Activated T-cell treated with anti-CD3 and anti-CD28 coated beads, Interleukin-2, amount 50 U/mL, for 72 hours (primary cell): ENCODE measurements at regions not wholly inside any gene's neighbourhood (a gene's known extent, or its start where the extent isn't known, plus 50 kb on each side); places are given as distances from the start of the nearest gene placed in this dataset.

Experiments
- ATAC-seq, 2 donors: fragments of 150-1000 bp; cut with Tn5 transposase; replicated peaks in 1 of 2; 2 replicates each; pipeline ENCODE4 v1.10.0; 2021; ENCODE audit warnings: moderate library complexity in 2 of 2, mild to moderate bottlenecking in 1 of 2
- DNase-seq, 2 donors: peaks; one replicate each; pipeline ENCODE4 v3.0.0; 2021 to 2022; ENCODE audit warnings: mixed read lengths in 1 of 2
- H3K27ac Mint-ChIP-seq: one replicate; pipeline ENCODE4 v1.8.0; 2022; ENCODE audit warnings: mild to moderate bottlenecking, moderate library complexity, mixed read lengths
- H3K27me3 Mint-ChIP-seq: one replicate; pipeline ENCODE4 v1.8.0; 2022; ENCODE audit warnings: low read depth, mixed read lengths
- H3K36me3 Mint-ChIP-seq, 2 donors: one replicate each; pipeline ENCODE4 v1.8.0; 2022; ENCODE audit warnings: mixed read lengths in 2 of 2, mild to moderate bottlenecking in 1 of 2; ENCODE audit not compliant: insufficient read depth in 2 of 2
- H3K4me1 Mint-ChIP-seq: one replicate; pipeline ENCODE4 v1.8.0; 2022; ENCODE audit warnings: low read depth, mixed read lengths
- H3K4me3 Mint-ChIP-seq, 2 donors: one replicate each; pipeline ENCODE4 v1.8.0; 2022; ENCODE audit warnings: mild to moderate bottlenecking in 2 of 2, mixed read lengths in 2 of 2, moderate library complexity in 2 of 2
- H3K9me3 Mint-ChIP-seq, 2 donors: one replicate each; pipeline ENCODE4 v1.8.0; 2022; ENCODE audit warnings: mixed read lengths in 2 of 2

- Mint-ChIP-seq H3K36me3 (no peaks in the 10 kb centered on the region), H3K27ac (no peak overlapping the region), H3K4me1 (no peaks in the 10 kb centered on the region), H3K9me3 (no peaks in the 10 kb centered on the region), H3K4me3 (no peak overlapping the region), H3K27me3 (peaks cover 16% of the 10 kb centered on the region)
- DNase-seq (no peak), ATAC-seq (no peak)
These were observed 320.2 kb upstream of the SULF2 start for GRCh38 chr20:48105526-48105925.

- Mint-ChIP-seq H3K9me3 (no peaks in the 10 kb centered on the region), H3K27ac (no peak overlapping the region), H3K36me3 (no peaks in the 10 kb centered on the region), H3K27me3 (peaks cover 7% of the 10 kb centered on the region), H3K4me1 (no peaks in the 10 kb centered on the region), H3K4me3 (no peak overlapping the region)
- DNase-seq (no peak), ATAC-seq (no peak)
These were observed 317.8 kb upstream of the SULF2 start for GRCh38 chr20:48102931-48103660.

GRCh38 chr20:48102076-48102787, 317.0 kb upstream of the SULF2 start:
- ATAC-seq (no peak), DNase-seq (no peak)
- peaks cover 7% of the 10 kb centered on the region for H3K27me3 Mint-ChIP-seq
- H3K4me3 Mint-ChIP-seq, result no peak overlapping the region
- H3K36me3 Mint-ChIP-seq, result no peaks in the 10 kb centered on the region
- no peak overlapping the region for H3K27ac Mint-ChIP-seq
- H3K9me3 Mint-ChIP-seq, result no peaks in the 10 kb centered on the region
- no peaks in the 10 kb centered on the region for H3K4me1 Mint-ChIP-seq

GRCh38 chr20:48100483-48100882, 315.2 kb upstream of the SULF2 start:
- no peaks in the 10 kb centered on the region for H3K4me1 Mint-ChIP-seq

GRCh38 chr20:48098866-48099265, 313.6 kb upstream of the SULF2 start:
- Mint-ChIP-seq H3K27me3 (peaks cover 7% of the 10 kb centered on the region), H3K4me3 (no peak overlapping the region), H3K9me3 (no peaks in the 10 kb centered on the region), H3K27ac (no peak overlapping the region), H3K36me3 (no peaks in the 10 kb centered on the region), H3K4me1 (no peaks in the 10 kb centered on the region)
- DNase-seq, result no peak
- no peak for ATAC-seq

More at GRCh38 chr20:48100483-48100882, 315.2 kb upstream of the SULF2 start:
- H3K27me3 Mint-ChIP-seq, result peaks cover 7% of the 10 kb centered on the region
- H3K4me3 Mint-ChIP-seq, result no peak overlapping the region
- ATAC-seq, result no peak
- no peaks in the 10 kb centered on the region for H3K36me3 Mint-ChIP-seq
- no peak overlapping the region for H3K27ac Mint-ChIP-seq
- DNase-seq, result no peak
- H3K9me3 Mint-ChIP-seq, result no peaks in the 10 kb centered on the region

- peaks cover 7% of the 10 kb centered on the region for H3K27me3 Mint-ChIP-seq
- no peaks in the 10 kb centered on the region for H3K36me3 Mint-ChIP-seq
- DNase-seq (no peak), ATAC-seq (no peak)
- H3K9me3 Mint-ChIP-seq, result no peaks in the 10 kb centered on the region
- no peak overlapping the region for H3K27ac Mint-ChIP-seq
- H3K4me1 Mint-ChIP-seq, result no peaks in the 10 kb centered on the region
- H3K4me3 Mint-ChIP-seq, result no peak overlapping the region
These were observed 312.8 kb upstream of the SULF2 start for GRCh38 chr20:48098099-48098498.

GRCh38 chr20:48096957-48097890, 311.9 kb upstream of the SULF2 start:
- Mint-ChIP-seq H3K4me1 (no peaks in the 10 kb centered on the region), H3K27me3 (peaks cover 7% of the 10 kb centered on the region), H3K27ac (no peak overlapping the region), H3K9me3 (no peaks in the 10 kb centered on the region), H3K36me3 (no peaks in the 10 kb centered on the region), H3K4me3 (no peak overlapping the region)
- DNase-seq, result no peak
- ATAC-seq, result no peak

- ATAC-seq (no peak), DNase-seq (no peak)
- peaks cover 4% of the 10 kb centered on the region for H3K27me3 Mint-ChIP-seq
- no peaks in the 10 kb centered on the region for H3K36me3 Mint-ChIP-seq
- H3K9me3 Mint-ChIP-seq, result no peaks in the 10 kb centered on the region
- no peak overlapping the region for H3K27ac Mint-ChIP-seq
- no peaks in the 10 kb centered on the region for H3K4me1 Mint-ChIP-seq
- no peak overlapping the region for H3K4me3 Mint-ChIP-seq
These were observed 311.1 kb upstream of the SULF2 start for GRCh38 chr20:48096212-48096875.

- no peaks in the 10 kb centered on the region for H3K4me1 Mint-ChIP-seq
- H3K27me3 Mint-ChIP-seq, result no peaks in the 10 kb centered on the region
- ATAC-seq (no peak), DNase-seq (no peak)
- H3K4me3 Mint-ChIP-seq, result no peak overlapping the region
- H3K9me3 Mint-ChIP-seq, result no peaks in the 10 kb centered on the region
- no peaks in the 10 kb centered on the region for H3K36me3 Mint-ChIP-seq
- H3K27ac Mint-ChIP-seq, result no peak overlapping the region
These were observed 309.7 kb upstream of the SULF2 start for GRCh38 chr20:48094944-48095343.

- Mint-ChIP-seq H3K4me1 (no peaks in the 10 kb centered on the region), H3K36me3 (no peaks in the 10 kb centered on the region), H3K27me3 (peaks cover 6% of the 10 kb centered on the region), H3K9me3 (no peaks in the 10 kb centered on the region), H3K27ac (no peak overlapping the region), H3K4me3 (no peak overlapping the region)
- no peak for ATAC-seq
- no peak for DNase-seq
These were observed 309.0 kb upstream of the SULF2 start for GRCh38 chr20:48094196-48094749.

- no peak for DNase-seq
- Mint-ChIP-seq H3K9me3 (no peaks in the 10 kb centered on the region), H3K36me3 (no peaks in the 10 kb centered on the region), H3K4me3 (no peak overlapping the region), H3K27ac (no peak overlapping the region), H3K27me3 (peaks cover 6% of the 10 kb centered on the region), H3K4me1 (no peaks in the 10 kb centered on the region)
- no peak for ATAC-seq
These were observed 307.5 kb upstream of the SULF2 start for GRCh38 chr20:48092596-48093280.

- H3K36me3 Mint-ChIP-seq, result no peaks in the 10 kb centered on the region
- no peak for ATAC-seq
- no peaks in the 10 kb centered on the region for H3K4me1 Mint-ChIP-seq
- no peak overlapping the region for H3K27ac Mint-ChIP-seq
- no peaks in the 10 kb centered on the region for H3K9me3 Mint-ChIP-seq
- peaks cover 6% of the 10 kb centered on the region for H3K27me3 Mint-ChIP-seq
- no peak overlapping the region for H3K4me3 Mint-ChIP-seq
- no peak for DNase-seq
These were observed 305.5 kb upstream of the SULF2 start for GRCh38 chr20:48090784-48091183.
